Esophagus squamous epithelium (tissue), 4 donors: ENCODE measurements at regions not wholly inside any gene's neighbourhood (a gene's known extent, or its start where the extent isn't known, plus 50 kb on each side); places are given as distances from the start of the nearest gene placed in this dataset.
"Not testable (repeated sequence)": the region's sequence is repeated elsewhere in the genome, so short reads cannot be mapped to it uniquely, and the experiment has no call there.

Experiments used
- CTCF ChIP-seq, 6 experiments: fragments of 450-650 bp in 4 of 6; fragments of 200-600 bp in 2 of 6; sonication (generic) in 2 of 6; IDR thresholded peaks; one replicate each; pipeline ENCODE4 v1.5.1; 2016 to 2019; ENCODE audit warnings: antibody characterized with exemption in 6 of 6, mild to moderate bottlenecking in 4 of 6, moderate library complexity in 4 of 6
- POLR2A ChIP-seq, 4 donors: fragments of 450-650 bp; IDR thresholded peaks; one replicate each; pipeline ENCODE4 v1.6.1; 2017; ENCODE audit warnings: antibody characterized with exemption in 4 of 4, mild to moderate bottlenecking in 4 of 4, moderate library complexity in 3 of 4

- not testable (repeated sequence) for TF ChIP-seq POLR2A, CTCF (IDR thresholded peaks at IDR 0.05)
Observed at GRCh38 chr6:14297118-14297517, 179.5 kb downstream of the CD83 start.
